Muscle of back (tissue), 3 donors: ENCODE measurements at regions not wholly inside any gene's neighbourhood (a gene's known extent, or its start where the extent isn't known, plus 50 kb on each side); places are given as distances from the start of the nearest gene placed in this dataset.
A peak's percentile ranks its signal among the peaks of the same experiment; 100 is the strongest.
"Not testable (repeated sequence)": the region's sequence is repeated elsewhere in the genome, so short reads cannot be mapped to it uniquely, and the experiment has no call there.

Experiments
- DNase-seq, 3 donors: peaks; one replicate each; pipeline versions ENCODE4 v3.0.0 to v3.0.0-alpha.2; 2013

DNA sequence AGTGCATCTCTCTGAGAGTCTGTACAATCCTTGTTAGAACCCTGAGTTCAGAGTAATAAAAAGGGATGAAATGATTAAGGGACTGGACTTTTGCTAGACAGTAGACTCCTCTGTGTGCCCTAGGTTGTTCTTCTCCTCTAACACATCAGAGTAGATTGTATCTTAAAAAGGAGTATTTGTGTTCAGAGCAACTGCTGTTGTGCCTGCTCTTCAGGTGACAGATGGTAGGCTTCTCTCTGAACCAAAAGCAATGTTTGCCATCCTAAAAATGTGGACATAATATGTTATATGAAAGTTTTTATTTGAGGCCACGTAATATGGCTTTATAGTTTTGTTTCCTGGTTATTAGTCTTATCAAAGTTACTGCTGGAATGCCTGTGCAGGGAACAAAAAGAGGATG is 588.6 kb upstream of the FAT1 start:
- no peak for DNase-seq

DNA sequence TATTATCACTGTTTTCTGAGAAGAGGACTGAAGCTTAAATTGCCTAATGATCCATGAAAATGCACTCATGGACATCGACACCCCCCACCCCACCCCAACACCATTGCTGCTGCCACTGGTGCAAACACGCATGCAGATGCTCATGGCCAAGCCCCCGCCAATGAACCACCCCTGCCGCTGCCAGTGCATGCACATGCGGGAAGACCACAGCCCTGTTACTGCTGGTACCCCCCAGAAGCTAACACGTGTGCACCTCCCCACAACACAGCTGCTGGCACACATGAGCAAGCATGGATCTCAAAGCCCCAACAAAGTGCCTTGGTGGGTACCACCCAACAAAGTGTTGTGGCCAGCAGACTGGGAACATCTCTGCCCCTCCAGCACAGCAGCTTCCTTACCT is 594.1 kb upstream of the FAT1 start:
- DNase-seq, result no peak

DNA sequence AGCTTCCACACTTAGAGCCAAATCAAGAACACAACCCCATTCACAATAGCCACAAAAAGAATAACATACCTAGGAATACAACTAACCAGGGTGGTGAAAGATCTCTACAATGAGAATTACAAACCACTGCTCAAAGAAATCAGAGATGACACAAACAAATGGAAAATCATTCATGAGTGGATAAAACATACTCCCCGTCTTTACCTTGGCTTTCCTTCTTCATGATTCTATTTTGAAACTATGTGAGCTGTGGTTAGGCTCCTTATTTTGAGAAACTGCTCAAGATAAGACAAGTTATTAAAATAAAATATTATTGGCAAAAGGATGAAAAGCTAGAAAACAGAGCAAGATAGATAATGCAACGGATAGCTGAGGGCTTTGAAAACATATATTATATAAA is 598.1 kb upstream of the FAT1 start:
- DNase-seq, result no peak

- no peak for DNase-seq
Measured at GRCh38 chr4:187332141-187332540, 608.5 kb upstream of the FAT1 start.

- no peak for DNase-seq
Measured at GRCh38 chr4:187333151-187333550, 609.5 kb upstream of the FAT1 start.

DNA sequence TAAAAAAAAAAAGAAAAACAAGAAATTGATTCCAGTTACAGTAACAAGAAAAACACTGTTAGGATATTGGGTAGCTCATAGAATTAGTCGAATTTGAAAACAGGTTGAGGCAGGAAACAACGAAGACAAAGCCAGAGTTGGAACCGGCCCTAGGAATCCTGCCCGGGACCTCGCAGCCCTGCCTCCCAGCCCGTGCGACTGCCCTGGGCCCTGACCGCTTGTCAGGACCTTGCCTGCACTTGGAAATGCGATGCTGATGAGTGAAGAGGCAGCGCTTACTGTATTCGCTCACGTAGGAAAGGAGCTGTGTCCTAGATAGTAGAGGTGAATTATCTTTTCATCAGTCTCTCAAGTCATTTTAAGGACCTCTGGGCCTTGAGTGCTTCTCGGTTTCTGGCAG is 611.7 kb upstream of the FAT1 start:
- DNase-seq, result no peak

DNA sequence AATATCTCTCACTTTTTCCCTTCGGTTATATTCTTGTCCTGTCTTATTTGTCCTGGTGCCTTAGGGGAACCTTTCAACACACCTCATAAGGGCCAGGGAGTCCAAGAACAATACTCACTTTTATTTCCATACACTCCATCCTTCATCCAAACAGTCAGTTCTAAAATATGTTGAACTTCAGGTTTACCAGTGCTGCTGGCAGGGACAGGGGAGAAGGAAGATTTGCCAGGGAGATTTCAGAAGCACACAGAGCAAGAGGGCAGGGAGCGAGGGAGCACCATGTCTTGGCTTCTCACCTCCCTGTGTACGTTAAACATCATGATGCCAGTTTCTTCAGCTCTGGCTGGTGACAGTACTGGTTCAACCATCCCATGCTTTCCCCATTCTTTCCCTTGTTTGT is 631.1 kb upstream of the FAT1 start:
- DNase-seq, result no peak

GRCh38 chr4:187357045-187357643 is 633.5 kb upstream of the FAT1 start:
- DNase-seq, result no peak

DNA sequence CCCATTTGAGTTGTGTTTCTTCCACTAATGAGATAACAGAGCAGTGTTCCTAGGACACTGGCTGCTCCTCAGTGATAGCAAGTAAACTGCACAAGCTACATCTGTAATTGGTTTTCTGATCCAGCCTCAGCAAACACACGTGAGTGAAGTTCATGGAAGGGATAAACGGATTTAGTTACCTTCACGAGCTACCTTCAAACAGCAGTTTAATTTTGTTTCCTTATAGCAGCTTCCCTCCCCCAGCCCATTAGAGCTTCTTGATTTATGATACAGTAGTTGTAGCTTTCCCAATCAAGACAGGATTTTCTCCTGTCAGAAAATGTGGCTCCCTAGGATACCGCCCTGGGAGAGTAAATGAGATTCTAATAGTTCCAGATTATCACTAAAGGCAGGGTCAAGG is 634.2 kb upstream of the FAT1 start:
- no peak for DNase-seq

DNA sequence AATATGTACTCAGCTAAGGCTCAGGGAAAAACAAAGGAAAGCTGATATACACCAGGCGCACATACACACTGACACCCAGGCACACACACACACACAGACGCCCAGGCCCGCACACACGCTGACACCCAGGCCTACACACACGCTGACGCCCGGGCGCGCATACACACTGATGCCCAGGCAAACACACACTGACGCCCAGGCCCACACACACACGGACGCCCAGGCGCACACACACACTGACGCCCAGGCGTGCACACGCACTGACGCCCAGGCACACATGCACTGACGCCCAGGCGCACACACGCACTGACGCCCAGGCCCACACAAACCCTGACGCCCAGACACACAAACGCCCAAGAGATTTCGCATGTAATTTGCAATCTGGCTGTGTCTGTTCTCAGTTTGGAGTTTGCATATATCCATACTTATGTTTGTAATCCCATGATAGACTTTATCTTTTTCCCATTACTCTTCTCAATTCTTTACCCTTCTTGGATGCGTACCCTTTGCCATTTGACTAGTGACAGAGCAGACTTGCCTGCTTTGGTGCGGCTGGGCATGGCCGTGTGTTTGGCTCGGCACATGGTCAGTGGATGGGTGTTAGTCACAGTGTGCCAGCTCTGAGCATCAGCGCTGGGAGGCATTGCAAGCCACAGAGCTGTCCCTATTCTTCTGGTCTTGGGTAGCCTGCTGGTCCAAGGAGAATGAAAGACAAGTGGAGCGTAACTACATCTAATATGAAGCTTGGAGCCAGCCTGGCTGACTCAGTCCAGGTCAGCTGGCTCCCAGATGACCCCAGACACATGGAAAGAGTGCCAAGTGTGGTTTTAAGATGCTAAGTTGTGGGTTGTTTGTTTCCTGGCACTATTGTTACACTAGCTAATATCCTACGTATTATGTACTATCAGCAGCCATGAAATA is 632.4 kb upstream of the ZFP42 start:
- no peak for DNase-seq

DNA sequence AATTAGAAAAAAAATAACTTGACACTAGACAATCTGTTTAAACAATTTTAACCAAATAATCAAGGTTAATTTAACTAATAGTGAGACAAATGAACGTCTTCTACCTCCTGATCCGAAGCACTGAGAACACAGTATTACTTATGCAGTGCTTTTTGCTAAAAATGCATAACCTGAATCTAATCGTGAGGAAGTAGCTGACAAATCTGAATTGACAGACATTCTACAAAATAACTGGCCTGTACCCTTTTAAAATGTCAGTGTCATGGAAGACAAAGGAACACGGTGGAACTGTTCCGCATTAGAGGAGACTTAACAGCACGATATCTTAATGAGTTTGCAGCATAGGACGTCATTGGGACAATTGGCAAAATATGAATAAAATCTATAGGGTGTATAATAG is 631.2 kb upstream of the ZFP42 start:
- no peak for DNase-seq

GRCh38 chr4:187364851-187365250 is 630.7 kb upstream of the ZFP42 start:
- no peak for DNase-seq

- DNase-seq, result no peak
Measured at GRCh38 chr4:187366530-187366929, 629.0 kb upstream of the ZFP42 start.

- DNase-seq, result no peak
Measured at GRCh38 chr4:187370918-187371317, 624.7 kb upstream of the ZFP42 start.

DNA sequence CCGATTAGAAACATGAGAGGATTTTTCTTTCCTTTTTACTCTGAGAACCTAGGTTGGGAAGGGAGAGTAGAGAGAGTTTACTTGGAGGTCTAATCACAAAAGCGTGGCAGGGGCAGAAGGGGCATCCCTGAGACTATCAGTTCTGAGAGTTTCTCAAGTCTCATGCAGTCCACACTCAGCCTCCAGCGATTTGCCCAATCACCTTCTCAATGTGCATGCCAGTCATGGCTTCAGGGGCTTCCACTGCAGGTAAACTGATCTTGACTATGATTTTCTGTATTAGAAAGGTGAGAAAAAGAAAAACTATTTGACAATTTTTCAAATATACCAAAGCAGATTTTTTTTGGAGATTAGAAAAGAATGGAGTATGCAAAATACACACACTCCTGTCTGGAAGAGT is 617.1 kb upstream of the ZFP42 start:
- DNase-seq, result no peak

DNA sequence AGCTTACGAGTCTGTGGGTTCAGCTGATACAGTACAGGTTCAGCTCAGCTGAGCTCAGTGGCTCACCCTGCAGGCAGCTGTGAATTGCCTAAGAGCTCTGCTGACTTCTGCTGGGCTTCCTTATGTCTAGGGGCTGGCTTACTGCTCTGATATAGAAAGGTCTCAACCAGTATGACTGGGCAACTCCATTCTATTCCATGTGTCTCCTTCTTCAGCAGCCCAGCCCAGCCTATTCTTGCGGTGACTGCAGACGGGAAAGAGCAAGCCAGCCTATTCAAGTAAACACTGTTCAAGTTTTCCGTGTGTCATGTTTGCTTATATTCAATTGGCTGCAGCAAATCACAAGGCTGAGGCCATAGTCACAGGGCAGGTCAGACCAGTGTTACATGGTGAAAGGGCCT is 615.4 kb upstream of the ZFP42 start:
- no peak for DNase-seq

DNA sequence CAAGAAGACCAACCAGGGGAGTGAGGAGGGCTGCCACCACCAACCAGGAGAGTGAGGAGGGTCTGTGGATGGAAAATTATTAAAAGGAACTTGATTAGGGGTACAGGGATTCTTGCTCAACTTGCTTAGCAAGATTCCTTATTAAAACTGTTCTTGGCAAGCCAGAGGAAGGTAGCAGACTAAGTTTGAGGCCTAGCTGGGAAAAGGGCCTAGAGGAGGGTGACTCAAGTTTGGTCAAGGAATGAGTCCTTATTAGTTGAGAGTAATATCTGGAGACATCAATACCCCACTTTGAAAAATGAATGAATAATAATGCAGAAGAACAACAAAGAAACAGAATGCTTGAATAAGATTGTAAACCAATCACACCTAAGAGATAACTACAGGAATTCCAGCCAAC is 612.4 kb upstream of the ZFP42 start:
- no peak for DNase-seq

GRCh38 chr4:187387739-187388138 is 607.8 kb upstream of the ZFP42 start:
- peak in 1 of 3 donors; percentile 9 for DNase-seq

GRCh38 chr4:187389420-187389819 is 606.2 kb upstream of the ZFP42 start:
- DNase-seq, result no peak

DNA sequence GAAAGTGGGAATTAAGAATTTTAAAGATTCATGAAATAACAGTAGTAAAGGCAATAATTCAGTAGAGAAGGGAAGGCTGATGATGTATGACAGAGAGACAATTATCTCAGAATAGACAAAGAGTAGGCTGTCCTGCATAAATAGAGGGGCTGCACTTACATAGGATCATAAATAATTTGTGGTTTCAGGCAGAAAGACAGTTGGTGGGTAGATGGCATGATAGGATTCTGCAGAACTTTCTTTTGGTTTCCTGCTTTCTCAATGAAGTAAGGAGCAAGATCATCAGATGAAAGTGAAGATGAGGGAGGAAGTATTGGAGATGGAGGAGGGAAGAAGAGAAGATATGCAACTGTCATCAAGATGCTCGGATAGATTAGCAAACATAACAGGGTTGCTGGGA is 604.9 kb upstream of the ZFP42 start:
- DNase-seq, result peak in 1 of 3 donors; percentile 10

DNA sequence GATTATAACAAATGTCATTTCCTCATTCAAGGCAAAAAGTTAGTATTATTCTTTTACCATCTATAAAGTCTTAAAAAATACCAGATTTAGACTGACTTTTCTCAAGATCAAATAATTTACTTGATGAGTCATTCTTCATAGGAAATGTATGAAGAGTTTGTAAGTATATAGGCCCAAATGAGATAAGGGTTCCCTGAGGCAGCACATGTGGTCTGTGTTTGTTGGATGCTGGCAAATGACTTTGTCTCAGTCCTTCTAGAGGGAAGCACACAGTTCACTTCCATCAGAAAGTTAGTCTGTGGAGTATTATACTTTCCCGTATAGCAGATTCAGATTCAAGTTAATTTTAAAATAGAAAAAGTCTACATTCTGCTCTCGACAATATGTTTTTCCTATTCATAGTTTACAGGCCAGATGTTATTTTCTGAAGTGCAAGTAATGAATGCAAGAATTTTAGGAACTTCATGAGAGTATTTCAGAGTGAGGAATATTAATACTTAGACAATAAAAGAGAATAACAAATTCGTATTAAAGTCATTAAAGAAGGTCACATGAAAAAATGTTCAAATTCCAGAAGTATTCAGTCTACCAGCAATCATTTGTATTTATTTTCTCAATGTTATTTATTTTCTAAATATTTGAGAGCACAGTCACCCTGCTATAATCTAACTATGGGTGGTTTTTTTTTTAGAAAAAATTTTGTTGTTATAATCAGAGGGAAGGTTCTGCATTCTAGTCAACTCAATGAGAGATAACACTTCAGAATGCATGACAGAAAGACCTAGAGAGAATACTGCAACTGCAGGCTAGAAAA is 601.8 kb upstream of the ZFP42 start:
- DNase-seq, result no peak

DNA sequence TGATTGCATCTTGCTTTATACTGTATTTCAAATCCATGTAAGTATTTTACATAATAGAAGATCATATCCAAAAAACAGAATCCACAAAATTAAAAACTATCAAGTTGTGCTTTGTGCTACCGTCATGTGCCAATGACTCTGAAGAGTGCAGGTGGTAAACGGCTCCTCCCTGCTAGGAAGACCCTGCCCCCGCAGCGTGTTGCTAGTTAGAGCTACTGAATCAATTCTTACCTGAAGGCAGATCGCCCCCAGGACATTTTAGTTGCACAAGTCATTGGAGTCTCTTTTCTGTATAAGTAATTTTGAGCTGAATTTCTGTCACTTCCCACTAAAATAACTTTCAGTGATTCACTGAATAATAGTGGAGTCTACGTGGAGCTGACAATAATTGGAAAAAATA is 599.5 kb upstream of the ZFP42 start:
- DNase-seq, result no peak

DNA sequence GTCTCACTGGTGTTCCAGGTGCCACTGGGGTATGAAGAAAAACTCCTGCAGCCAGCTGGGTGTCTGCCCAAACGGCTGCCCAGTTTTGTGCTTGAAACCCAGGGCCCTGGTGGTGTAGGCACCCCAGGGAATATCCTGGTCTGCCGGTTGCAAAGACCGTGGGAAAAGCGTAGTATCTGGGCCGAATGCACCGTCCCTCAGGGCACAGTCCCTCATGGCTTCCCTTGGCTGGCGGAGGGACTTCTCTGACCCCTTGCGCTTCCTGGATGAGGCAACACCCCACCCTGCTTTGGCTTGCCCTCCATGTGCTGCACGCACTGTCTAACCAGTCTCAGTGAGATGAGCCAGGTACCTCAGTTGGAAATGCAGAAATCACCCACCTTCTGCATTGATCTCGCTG is 587.1 kb upstream of the ZFP42 start:
- DNase-seq, result not testable (repeated sequence)
